Heart left ventricle (tissue), 16 donors: ENCODE measurements at regions not wholly inside any gene's neighbourhood (a gene's known extent, or its start where the extent isn't known, plus 50 kb on each side); places are given as distances from the start of the nearest gene placed in this dataset.
A peak's percentile ranks its signal among the peaks of the same experiment; 100 is the strongest.

Experiments
- ATAC-seq, 4 donors: fragments of 200-7000 bp; cut with Tn5 transposase; one replicate each; pipeline ENCODE4 v1.9.1; 2020 to 2022; ENCODE audit warnings: moderate library complexity in 4 of 4, mild to moderate bottlenecking in 3 of 4, moderate number of reproducible peaks in 1 of 4
- DNase-seq, 5 donors: peaks; one replicate each; pipeline ENCODE4 v3.0.0-alpha.2; 2020
- H3K27ac ChIP-seq, 12 donors: fragments of 200-600 bp; sonication (generic) in 4 of 12; one replicate each; pipeline versions ENCODE4 v1.5.0 to v1.8.0; 2016 to 2022; ENCODE audit warnings: mild to moderate bottlenecking in 2 of 12
- H3K27me3 ChIP-seq, 9 donors: fragments of 200-600 bp; sonication (generic) in 2 of 9; one replicate each; pipeline versions ENCODE4 v1.5.1 to v1.8.0; 2016 to 2022; ENCODE audit warnings: mild to moderate bottlenecking in 3 of 9
- H3K36me3 ChIP-seq, 9 donors: fragments of 200-600 bp; sonication (generic) in 2 of 9; one replicate each; pipeline versions ENCODE4 v1.5.0 to v1.8.0; 2018 to 2022; ENCODE audit warnings: mild to moderate bottlenecking in 2 of 9
- H3K4me1 ChIP-seq, 12 donors: fragments of 200-600 bp; sonication (generic) in 4 of 12; one replicate each; pipeline versions ENCODE4 v1.5.0 to v1.8.0; 2016 to 2022; ENCODE audit warnings: mild to moderate bottlenecking in 3 of 12
- H3K4me3 ChIP-seq, 12 donors: fragments of 200-600 bp; sonication (generic) in 4 of 12; one replicate each; pipeline versions ENCODE4 v1.5.0 to v1.8.0; 2017 to 2022; ENCODE audit warnings: mild to moderate bottlenecking in 9 of 12, moderate library complexity in 4 of 12
- H3K9me3 ChIP-seq, 12 donors: fragments of 200-600 bp; sonication (generic) in 4 of 12; one replicate each; pipeline versions ENCODE4 v1.5.0 to v1.8.0; 2016 to 2022; ENCODE audit warnings: mild to moderate bottlenecking in 1 of 12
- POLR2A ChIP-seq, 2 donors: fragments of 450-650 bp; IDR thresholded peaks; one replicate each; pipeline ENCODE4 v1.6.1; 2017; ENCODE audit warnings: antibody characterized with exemption in 2 of 2, mild to moderate bottlenecking in 2 of 2, moderate library complexity in 2 of 2
- WGBS, 4 donors: extraction: QIAGEN DNeasy Blood & Tissue Kit in 2 of 4; methylation state at CpG; one replicate each; pipeline versions ENCODE4 v1.1.5 to v1.1.7; 2013 to 2018; 5-methylcytosine and 5-hydroxymethylcytosine counted together
- intact Hi-C, 10 donors: fragments of 100-400 bp; cut with DNase I; formaldehyde crosslinking; loops; one replicate each; pipeline versions ENCODE4 v1.11.1 to v1.14.2; 2022
- TF ChIP-seq, protein P1 (sequence below), 12 donors: fragments of 200-600 bp; sonication (generic) in 4 of 12; IDR thresholded peaks; one replicate each; pipeline versions ENCODE4 v1.5.0 to v1.8.0; 2018 to 2022; ENCODE audit warnings: antibody characterized with exemption in 12 of 12, mild to moderate bottlenecking in 5 of 12
- donor health status: ischemic (EF 13 %, LVEDD 7.1; RV severe dilation, severe dysfunction).
- donor health status: healthy with polysubstance abuse.
- donor health status: DM: no; HTN: yes; CAD: no.
- donor health status: DM: no; HTN: no; CAD: no.
- donor health status: ischemic (EF 25% LVEDD 6.9; RV normal size, moderate dysfunction).
- donor health status: ischemic (EF 25% LVEDD 5.7; RV mildly dilated, moderate dysfunction).
- donor health status: healthy.
- donor health status: DM: yes; HTN: yes; CAD: no.
- donor health status: ischemic (EF 35%, LVEDD 5.7; RV mildly dilated, moderate dysfunction).
- donor health status: nonischemic (EF 11% LVEDD 7.7; RV severe dilation, severe dysfunction).
- donor health status: DM: yes; HTN: yes; CAD: no.
- donor health status: PGD.
- donor health status: ischemic (EF 29% LVEDD 5.4; RV normal size, mild dysfunction).
- donor health status: nonischemic (EF 23%, LVEDD 6.1; RV moderate dilation, normal function).

DNA sequence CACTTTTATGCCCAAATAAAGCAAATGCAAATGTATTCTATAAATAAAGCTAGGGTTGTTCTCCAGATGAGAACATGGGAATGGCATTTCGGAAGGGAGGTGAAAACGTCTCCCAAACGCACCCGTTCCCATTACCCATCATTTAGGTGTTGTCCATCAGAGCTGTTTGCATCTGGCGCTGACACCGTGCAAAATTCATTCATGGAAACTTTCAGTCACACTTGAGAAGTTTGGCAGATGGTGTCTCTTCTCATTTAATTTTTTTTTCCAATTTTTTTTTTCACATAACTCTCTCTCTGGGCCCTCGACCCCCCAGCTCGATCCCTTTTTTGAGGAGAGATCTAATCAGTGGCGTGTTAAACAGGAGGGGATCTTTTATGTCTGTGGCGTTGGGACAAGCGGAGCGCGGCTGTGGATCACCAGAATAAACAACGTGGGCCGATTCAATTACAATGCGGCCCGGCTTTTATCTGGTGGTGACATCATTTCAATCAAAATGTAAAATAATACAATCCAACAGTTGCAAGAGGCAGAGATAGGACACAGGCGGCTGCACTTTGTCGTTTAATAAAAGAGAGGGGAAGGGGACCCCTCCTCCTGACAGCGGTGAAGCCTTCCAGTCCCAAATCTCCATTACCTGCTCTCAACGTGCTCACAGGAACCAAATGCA is 246.1 kb upstream of the IRX4 start:
- intact Hi-C loops, result no loop called here
- peak overlapping the region in 5 of 12 donors; percentile 5 to 35 (median 16) for H3K4me3 ChIP-seq

DNA sequence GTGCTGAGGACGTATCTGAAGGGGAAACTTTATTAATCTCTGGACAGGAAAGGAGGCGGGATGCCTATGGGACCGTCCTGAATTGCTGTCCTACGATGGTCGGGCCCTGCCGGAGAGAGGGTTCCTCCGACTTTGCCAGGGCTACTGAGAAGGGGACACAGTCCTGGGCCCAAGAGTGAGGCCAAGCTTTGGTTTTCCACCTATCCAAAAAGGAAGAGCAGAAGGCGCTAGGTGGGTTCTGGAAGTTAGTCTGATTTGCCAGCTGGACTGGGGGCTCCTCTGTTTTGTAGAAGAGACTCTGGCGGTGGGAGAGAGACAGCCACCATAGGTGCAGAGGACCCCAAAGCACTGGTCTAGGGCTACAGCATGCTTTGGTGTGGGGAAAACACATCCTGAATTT is 243.8 kb upstream of the IRX4 start:
- H3K27me3 ChIP-seq, result peaks cover 0 to 21% (median 0%) of the 10 kb centered on the region in 9 donors
- H3K36me3 ChIP-seq, result no peaks in the 10 kb centered on the region
- peaks cover 0 to 4% (median 0%) of the 10 kb centered on the region in 12 donors for H3K9me3 ChIP-seq
- no peak overlapping the region for H3K4me3 ChIP-seq
- DNase-seq (no peak), ATAC-seq (no peak)
- peaks cover 0 to 5% (median 0%) of the 10 kb centered on the region in 12 donors for H3K4me1 ChIP-seq
- TF ChIP-seq, protein P1, sequence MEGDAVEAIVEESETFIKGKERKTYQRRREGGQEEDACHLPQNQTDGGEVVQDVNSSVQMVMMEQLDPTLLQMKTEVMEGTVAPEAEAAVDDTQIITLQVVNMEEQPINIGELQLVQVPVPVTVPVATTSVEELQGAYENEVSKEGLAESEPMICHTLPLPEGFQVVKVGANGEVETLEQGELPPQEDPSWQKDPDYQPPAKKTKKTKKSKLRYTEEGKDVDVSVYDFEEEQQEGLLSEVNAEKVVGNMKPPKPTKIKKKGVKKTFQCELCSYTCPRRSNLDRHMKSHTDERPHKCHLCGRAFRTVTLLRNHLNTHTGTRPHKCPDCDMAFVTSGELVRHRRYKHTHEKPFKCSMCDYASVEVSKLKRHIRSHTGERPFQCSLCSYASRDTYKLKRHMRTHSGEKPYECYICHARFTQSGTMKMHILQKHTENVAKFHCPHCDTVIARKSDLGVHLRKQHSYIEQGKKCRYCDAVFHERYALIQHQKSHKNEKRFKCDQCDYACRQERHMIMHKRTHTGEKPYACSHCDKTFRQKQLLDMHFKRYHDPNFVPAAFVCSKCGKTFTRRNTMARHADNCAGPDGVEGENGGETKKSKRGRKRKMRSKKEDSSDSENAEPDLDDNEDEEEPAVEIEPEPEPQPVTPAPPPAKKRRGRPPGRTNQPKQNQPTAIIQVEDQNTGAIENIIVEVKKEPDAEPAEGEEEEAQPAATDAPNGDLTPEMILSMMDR (IDR thresholded peaks at IDR 0.05), result no peak
- no peak for TF ChIP-seq POLR2A (IDR thresholded peaks at IDR 0.05)
- H3K27ac ChIP-seq, result no peak overlapping the region
- intact Hi-C loops, result no loop called here
- 81 to 89% (median 84%) methylated on average over 9 of the region's 9 CpGs for WGBS, 4 donors

More for the DNA sequence above, 246.1 kb upstream of the IRX4 start:
- H3K27me3 ChIP-seq, result peaks cover 0 to 33% (median 0%) of the 10 kb centered on the region in 9 donors
- H3K36me3 ChIP-seq, result no peaks in the 10 kb centered on the region
- WGBS, 4 donors, result 51 to 61% (median 58%) methylated on average over 21 of the region's 21 CpGs
- DNase-seq, result no peak
- TF ChIP-seq, protein P1 (IDR thresholded peaks at IDR 0.05), result no peak
- no peak for TF ChIP-seq POLR2A (IDR thresholded peaks at IDR 0.05)
- H3K4me1 ChIP-seq, result peaks cover 0 to 5% (median 0%) of the 10 kb centered on the region in 12 donors
- H3K9me3 ChIP-seq, result no peaks in the 10 kb centered on the region
- H3K27ac ChIP-seq, result no peak overlapping the region
- no peak for ATAC-seq

DNA sequence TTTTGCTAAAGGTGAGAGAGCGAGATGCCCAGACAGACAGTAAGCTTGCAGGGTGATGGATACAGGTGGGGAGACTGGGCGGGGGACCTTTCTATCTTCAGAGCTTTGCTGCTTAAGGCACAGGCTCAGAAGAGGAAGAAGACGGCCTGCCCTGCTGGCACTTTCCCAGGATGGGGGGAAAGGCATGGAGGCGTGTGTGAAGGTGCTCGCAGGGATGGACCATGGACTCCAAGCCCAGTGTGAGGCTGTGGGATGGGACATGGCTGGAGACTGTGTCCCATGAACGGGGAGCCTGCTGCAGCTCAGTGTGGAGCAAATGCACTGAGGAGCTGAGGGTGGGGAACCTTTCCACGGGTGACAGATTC is 243.2 kb upstream of the IRX4 start:
- Histone ChIP-seq H3K4me1 (peaks cover 0 to 5% (median 0%) of the 10 kb centered on the region in 12 donors), H3K9me3 (peaks cover 0 to 4% (median 0%) of the 10 kb centered on the region in 12 donors), H3K27me3 (peaks cover 0 to 21% (median 0%) of the 10 kb centered on the region in 9 donors), H3K27ac (no peak overlapping the region), H3K4me3 (no peak overlapping the region), H3K36me3 (no peaks in the 10 kb centered on the region)
- TF ChIP-seq, protein P1 (IDR thresholded peaks at IDR 0.05), result no peak
- no peak for TF ChIP-seq POLR2A (IDR thresholded peaks at IDR 0.05)
- DNase-seq (no peak), ATAC-seq (no peak)
- intact Hi-C loops, result no loop called here
- 76 to 80% (median 78%) methylated on average over 7 of the region's 7 CpGs for WGBS, 4 donors

DNA sequence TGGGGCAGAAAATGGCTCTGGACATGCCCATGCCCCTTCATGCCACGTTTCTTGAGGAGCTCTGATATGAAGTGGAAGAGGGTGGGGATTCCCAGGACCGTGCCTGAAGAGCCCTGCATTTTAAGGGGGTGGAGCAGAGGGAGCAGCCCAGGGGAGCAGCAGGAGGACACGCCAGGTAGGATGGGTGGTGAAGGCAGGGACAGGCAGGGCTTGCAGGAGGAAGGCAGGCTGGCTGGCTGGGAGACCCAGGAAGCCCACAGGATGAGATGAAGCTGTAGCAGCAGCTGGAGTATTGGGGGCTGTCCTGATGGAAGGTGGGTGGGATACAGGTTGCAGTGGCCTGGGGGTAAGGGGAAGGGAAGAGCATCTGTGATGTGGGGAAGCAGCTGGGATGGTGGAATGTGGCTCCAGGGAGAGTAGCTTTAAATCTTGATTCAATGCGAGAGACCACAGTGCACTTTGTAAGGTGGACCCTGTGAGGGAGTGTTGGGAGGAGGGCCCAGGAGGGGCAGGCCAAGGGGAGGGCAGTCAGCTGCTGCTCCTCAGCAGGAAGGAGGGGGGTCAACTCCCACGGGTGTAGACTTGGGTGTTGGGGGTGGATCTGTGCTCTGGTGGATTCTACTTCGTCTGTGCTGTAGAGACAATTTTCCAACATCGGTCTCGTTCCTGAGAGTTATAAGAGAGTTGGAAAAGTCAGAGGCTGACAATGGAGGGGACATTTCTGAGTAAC is 242.6 kb upstream of the IRX4 start:
- ATAC-seq, result no peak
- WGBS, 4 donors, result 48 to 51% (median 49%) methylated on average over 8 of the region's 8 CpGs
- peaks cover 0 to 23% (median 0%) of the 10 kb centered on the region in 9 donors for H3K27me3 ChIP-seq

More for the DNA sequence above, 242.6 kb upstream of the IRX4 start:
- TF ChIP-seq POLR2A (IDR thresholded peaks at IDR 0.05), result no peak
- TF ChIP-seq, protein P1 (IDR thresholded peaks at IDR 0.05), result no peak
- Histone ChIP-seq H3K9me3 (peaks cover 0 to 4% (median 0%) of the 10 kb centered on the region in 12 donors), H3K4me1 (peaks cover 0 to 5% (median 0%) of the 10 kb centered on the region in 12 donors), H3K27ac (no peak overlapping the region), H3K36me3 (no peaks in the 10 kb centered on the region), H3K4me3 (no peak overlapping the region)
- intact Hi-C loops, result no loop called here
- DNase-seq, result no peak
